HG03457 (cell line): ENCODE measurements at regions not wholly inside any gene's neighbourhood (a gene's known extent, or its start where the extent isn't known, plus 50 kb on each side); places are given as distances from the start of the nearest gene placed in this dataset.

Source experiments
- ATAC-seq: cut with Tn5 transposase; IDR thresholded peaks from one replicate; pipeline ENCODE4 v1.9.1; 2021; ENCODE audit warnings: moderate number of reproducible peaks; ENCODE audit not compliant: unreplicated experiment

- ATAC-seq = peak; percentile 76
These were observed 206.6 kb upstream of the RFX3 start for GRCh38 chr9:3732077-3733038.

DNA sequence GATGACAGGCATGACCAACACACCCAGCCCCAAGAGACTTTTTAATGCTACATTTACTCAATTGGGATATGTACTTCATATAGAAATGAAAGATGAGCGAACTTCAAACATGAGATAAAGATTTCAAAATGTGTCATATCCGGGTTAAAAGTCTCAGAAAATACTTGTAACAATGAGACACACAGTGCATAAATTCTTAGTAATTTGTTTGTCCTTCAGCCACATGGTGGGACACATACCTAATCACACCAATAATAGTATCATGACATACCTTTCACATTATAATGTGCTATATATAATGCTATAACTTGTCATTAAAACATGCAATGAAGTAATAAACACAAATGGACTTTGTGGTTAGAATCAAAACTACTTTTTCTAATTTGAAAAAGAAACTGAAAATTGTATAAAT, 204.7 kb upstream of the RFX3 start:
- no peak for ATAC-seq

- ATAC-seq = no peak
These were observed 195.3 kb upstream of the RFX3 start for GRCh38 chr9:3721096-3721495.

GRCh38 chr9:3719286-3719685, 193.5 kb upstream of the RFX3 start:
- no peak for ATAC-seq

DNA sequence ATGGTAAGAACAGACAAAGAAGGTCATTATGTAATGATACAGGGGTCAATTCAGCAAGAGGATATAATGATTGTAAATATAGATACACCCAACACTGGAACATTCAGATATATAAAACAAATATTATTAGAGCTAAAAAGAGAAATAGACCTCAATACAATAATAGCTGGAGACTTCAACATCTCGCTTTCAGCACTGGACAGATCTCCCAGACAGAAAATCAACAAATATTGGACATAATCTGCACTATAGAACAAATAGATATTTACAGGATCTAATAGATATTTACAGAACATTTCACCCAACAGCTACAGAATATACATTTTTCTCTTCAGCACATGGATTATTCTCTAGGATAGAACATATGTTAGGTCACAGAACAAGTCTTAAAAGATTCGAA, 190.6 kb upstream of the RFX3 start:
- ATAC-seq = no peak

DNA sequence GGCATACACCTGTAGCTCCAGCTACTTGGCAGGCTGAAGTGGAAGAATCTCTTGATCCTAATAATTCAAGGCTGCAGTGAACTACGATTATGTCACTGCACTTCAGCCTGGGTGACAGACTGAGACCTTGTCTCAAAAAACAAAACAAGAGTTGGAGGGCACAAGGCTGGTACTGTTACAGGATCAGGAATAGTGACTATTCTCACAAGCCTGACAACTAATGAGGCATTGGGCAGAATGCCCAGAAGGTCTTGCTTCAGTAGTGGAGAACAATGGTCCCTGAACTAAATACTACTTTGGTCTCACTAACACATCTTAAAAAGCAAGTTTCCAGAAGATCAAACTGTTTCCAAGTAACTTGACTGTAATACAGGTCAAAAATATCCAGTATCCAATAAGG, 182.9 kb upstream of the RFX3 start:
- ATAC-seq = no peak

GRCh38 chr9:3704890-3705289, 179.1 kb upstream of the RFX3 start:
- ATAC-seq = no peak

DNA sequence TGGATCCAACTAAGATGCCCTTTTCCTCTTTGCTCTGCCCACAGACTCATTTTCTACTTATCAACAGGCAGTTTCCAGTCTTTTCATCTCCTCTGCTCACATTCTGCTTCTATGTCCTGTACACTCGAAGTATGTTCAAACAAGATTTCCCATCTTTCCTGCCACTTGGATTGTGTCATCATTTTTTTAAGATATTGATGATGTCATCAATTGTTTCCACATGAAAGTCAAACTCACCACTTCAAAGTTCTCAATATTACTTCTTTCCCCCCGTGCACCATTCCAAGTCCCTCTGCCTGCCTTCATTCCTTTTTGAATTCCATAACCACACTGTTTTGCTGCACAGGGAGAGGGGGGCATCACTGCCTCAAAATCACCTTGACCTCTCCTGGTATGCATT, 175.0 kb upstream of the RFX3 start:
- ATAC-seq = no peak

GRCh38 chr9:3699883-3700282, 174.1 kb upstream of the RFX3 start:
- ATAC-seq = no peak

DNA sequence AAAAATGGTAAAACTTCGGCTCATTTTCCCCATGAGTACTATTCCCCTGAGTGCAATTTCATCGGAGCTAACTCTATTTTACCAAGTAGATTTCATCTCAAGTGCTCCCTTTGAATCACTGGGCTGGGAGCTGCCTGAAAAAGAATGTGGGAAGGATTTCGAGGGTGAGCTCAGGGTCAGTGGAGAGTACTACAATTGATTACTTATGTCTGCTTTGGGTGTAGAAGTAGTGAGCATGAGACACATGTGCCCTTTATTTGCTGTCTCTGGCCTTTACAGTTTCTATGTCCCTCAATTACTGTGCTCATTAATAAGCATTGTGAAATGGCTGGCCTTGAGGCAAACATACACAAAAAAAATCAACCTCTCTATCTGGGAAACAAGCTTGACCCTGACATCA, 172.7 kb upstream of the RFX3 start:
- ATAC-seq = no peak

DNA sequence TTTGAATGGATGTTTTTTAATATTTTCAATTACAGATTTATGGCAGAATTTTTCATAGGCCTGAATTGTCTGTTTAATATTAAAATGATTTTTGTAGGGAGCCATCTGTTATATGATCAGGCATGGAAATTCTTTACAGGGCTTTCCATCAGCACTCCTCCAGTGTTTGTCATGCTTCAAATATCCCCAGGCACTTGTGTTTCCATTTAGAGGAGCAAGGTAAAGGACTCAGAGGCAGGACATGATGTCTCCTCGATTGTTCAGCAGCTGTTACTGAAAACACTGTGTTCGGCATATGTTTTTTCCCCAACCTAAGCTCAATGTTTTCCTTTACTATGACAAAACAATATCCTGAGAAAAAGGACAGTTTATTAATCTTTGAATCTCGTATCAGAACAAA, 172.3 kb upstream of the RFX3 start:
- ATAC-seq = no peak

- ATAC-seq = no peak
These were observed 170.6 kb upstream of the RFX3 start for GRCh38 chr9:3696368-3696767.

GRCh38 chr9:3692606-3693005, 166.8 kb upstream of the RFX3 start:
- no peak for ATAC-seq

- no peak for ATAC-seq
These were observed 163.8 kb upstream of the RFX3 start for GRCh38 chr9:3689555-3689954.

DNA sequence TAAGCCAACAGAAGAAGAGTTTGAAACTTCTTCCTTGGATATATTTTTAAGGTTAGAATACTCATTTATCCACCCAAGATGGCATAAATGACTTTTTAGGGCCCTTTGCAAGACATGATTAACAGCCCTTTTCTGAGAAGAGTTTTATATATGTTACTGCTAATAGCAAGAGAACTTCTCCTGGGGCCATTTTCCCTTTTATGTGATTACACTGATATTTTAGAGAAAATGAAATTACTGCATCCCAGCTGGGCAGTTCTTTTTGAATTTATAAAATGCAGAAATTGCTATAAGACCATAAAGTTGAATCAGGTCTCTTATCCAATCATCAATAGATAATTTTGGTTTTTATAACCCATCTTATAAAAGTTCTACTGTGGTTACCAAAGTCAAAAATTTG, 161.3 kb upstream of the RFX3 start:
- ATAC-seq = no peak

GRCh38 chr9:3682186-3682585, 156.4 kb upstream of the RFX3 start:
- ATAC-seq = no peak

DNA sequence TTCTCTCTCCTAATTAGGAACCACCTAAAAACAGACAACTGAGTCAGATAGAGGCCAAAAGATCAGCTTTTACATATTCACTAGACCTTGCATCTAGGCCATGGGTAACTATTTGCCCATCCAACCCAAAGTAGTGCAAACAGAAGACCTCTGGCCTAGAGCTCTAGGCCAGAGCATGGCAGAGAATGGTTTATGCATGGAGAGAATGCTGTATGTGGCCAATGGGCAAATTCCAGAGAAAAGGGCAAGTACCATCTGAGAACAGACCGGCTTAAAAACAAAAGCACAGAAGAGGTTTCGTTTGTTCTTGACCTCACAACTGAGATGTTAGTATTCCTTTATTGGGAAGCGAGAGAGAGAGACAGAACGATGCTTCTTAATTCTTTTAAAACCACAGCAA, 151.7 kb upstream of the RFX3 start:
- no peak for ATAC-seq

DNA sequence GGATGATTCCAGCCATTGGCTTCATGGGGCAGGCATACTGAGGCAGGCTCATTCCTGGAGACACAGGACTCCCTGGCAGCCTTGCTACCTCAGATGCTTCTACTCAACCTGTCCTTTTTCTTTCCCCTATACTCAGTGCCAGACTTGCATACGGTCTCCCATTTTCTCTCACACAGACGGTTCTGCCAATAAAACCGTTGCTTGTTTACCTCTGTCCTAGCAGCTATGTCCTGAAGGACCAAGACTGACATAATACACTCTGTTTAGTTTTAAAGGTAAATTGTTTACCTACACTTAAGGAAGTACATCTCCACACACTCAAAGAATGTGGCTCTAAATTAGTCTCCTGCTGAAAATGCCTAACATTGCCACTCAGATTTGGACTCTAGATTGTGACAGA, 151.0 kb upstream of the RFX3 start:
- no peak for ATAC-seq

DNA sequence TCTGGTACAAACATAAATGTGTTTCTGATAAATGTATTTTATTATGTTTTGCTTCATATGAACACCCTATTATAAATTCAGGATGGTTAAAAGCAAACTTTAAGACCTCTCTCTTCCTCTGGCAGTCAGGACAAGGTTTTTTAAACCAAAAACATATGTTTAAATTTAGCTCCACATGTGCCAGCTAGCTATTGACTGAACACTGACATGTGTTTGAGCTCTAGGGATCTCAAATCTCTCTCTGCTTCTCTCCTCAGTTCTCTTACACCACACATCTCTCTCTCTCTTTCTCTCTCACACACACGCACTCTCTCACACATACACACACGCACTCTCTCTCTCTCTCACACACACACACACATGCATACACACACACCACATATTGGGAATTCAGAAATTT, 150.1 kb upstream of the RFX3 start:
- ATAC-seq = no peak

DNA sequence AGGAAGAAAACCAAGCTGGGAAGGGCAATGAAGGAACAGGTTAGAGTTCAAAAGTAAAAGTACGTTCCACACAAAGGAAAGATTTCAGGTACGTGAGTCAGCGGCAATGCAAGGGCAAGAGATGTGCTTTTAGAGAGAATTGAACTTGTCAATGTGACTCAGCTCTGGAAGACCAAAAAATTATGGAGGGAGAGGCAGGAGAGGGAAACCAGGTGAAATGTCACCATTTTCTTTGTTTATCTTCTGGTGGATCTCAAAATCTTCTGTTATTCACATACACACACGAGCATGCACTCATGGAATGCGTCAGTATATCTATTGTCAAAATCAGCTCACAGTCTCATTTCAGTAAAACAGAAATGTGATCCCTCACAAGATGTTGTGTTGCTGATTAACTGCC, 148.8 kb upstream of the RFX3 start:
- no peak for ATAC-seq

- no peak for ATAC-seq
These were observed 146.6 kb upstream of the RFX3 start for GRCh38 chr9:3672399-3672798.

- ATAC-seq = no peak
These were observed 138.2 kb upstream of the RFX3 start for GRCh38 chr9:3664044-3664443.

- no peak for ATAC-seq
These were observed 136.9 kb upstream of the RFX3 start for GRCh38 chr9:3662671-3663070.
